ENCODE measurements at regions not wholly inside any gene's neighbourhood (a gene's known extent, or its start where the extent isn't known, plus 50 kb on each side); places are given as distances from the start of the nearest gene placed in this dataset.

GRCh38 chr20:24366336-24367004 lies 103.0 kb upstream of the SYNDIG1 start:
- no peak for DNase-seq (ENCODE audit: extremely low spot score)
- Histone ChIP-seq H3K27ac (replicated peaks in 1 of 4) (no peak overlapping the region), H3K4me1 (no peaks in the 10 kb centered on the region), H3K27me3 (no peaks in the 10 kb centered on the region), H3K4me3 (no peak overlapping the region), H3K9me3 (peaks cover 0 to 12% (median 4%) of the 10 kb centered on the region in 4 donors), H3K36me3 (no peaks in the 10 kb centered on the region)
- TF ChIP-seq EP300 (IDR thresholded peaks at IDR 0.05): no peak
- intact Hi-C loops (cut with DNase I): no loop called here
- WGBS: 83% methylated on average over 16 of the region's 16 CpGs

- no peaks in the 10 kb centered on the region for H3K36me3 ChIP-seq
- H3K4me3 ChIP-seq: no peak overlapping the region
- no peak for DNase-seq (ENCODE audit: extremely low spot score)
- H3K27ac ChIP-seq (replicated peaks in 1 of 4): no peak overlapping the region
- no peaks in the 10 kb centered on the region for H3K27me3 ChIP-seq
- H3K9me3 ChIP-seq: peaks cover 0 to 12% (median 5%) of the 10 kb centered on the region in 4 donors
- H3K4me1 ChIP-seq: no peaks in the 10 kb centered on the region
- TF ChIP-seq CTCF (IDR thresholded peaks at IDR 0.05) (no peak), EP300 (IDR thresholded peaks at IDR 0.05) (no peak), POLR2A (IDR thresholded peaks at IDR 0.05; ENCODE audit: low read depth) (no peak), POLR2AphosphoS5 (IDR thresholded peaks at IDR 0.05) (no peak)
- intact Hi-C loops (cut with DNase I): no loop called here
- WGBS: 86% methylated on average over 3 of the region's 3 CpGs
Observed at GRCh38 chr20:24365670-24366069, 103.8 kb upstream of the SYNDIG1 start.

GRCh38 chr20:24364482-24364881 lies 104.9 kb upstream of the SYNDIG1 start:
- DNase-seq (ENCODE audit: extremely low spot score): no peak
- no peak for TF ChIP-seq POLR2AphosphoS5 (IDR thresholded peaks at IDR 0.05)
- no peak for TF ChIP-seq POLR2A (IDR thresholded peaks at IDR 0.05; ENCODE audit: low read depth)
- TF ChIP-seq CTCF (IDR thresholded peaks at IDR 0.05): no peak
- no peak for TF ChIP-seq EP300 (IDR thresholded peaks at IDR 0.05)
- 45% methylated on average over 4 of the region's 4 CpGs for WGBS
- H3K27me3 ChIP-seq: no peaks in the 10 kb centered on the region
- H3K36me3 ChIP-seq: no peaks in the 10 kb centered on the region
- intact Hi-C loops (cut with DNase I): no loop called here
- no peaks in the 10 kb centered on the region for H3K4me1 ChIP-seq
- H3K27ac ChIP-seq (replicated peaks in 1 of 4): no peak overlapping the region
- no peak overlapping the region for H3K4me3 ChIP-seq
- H3K9me3 ChIP-seq: peaks cover 0 to 12% (median 5%) of the 10 kb centered on the region in 4 donors

GRCh38 chr20:24363031-24363430 lies 106.4 kb upstream of the SYNDIG1 start:
- over 99% methylated on average over 8 of the region's 8 CpGs for WGBS
- no peaks in the 10 kb centered on the region for H3K36me3 ChIP-seq
- no peak overlapping the region for H3K4me3 ChIP-seq
- no peak for DNase-seq (ENCODE audit: extremely low spot score)
- peaks cover 0 to 12% (median 5%) of the 10 kb centered on the region in 4 donors for H3K9me3 ChIP-seq
- H3K27me3 ChIP-seq: no peaks in the 10 kb centered on the region
- no peak for TF ChIP-seq POLR2A (IDR thresholded peaks at IDR 0.05; ENCODE audit: low read depth)
- TF ChIP-seq POLR2AphosphoS5 (IDR thresholded peaks at IDR 0.05): no peak
- TF ChIP-seq EP300 (IDR thresholded peaks at IDR 0.05): no peak
- TF ChIP-seq CTCF (IDR thresholded peaks at IDR 0.05): no peak
- H3K27ac ChIP-seq (replicated peaks in 1 of 4): no peak overlapping the region
- intact Hi-C loops (cut with DNase I): no loop called here
- no peaks in the 10 kb centered on the region for H3K4me1 ChIP-seq

- intact Hi-C loops (cut with DNase I): no loop called here
- Histone ChIP-seq H3K9me3 (peaks cover 0 to 12% (median 5%) of the 10 kb centered on the region in 4 donors), H3K27ac (replicated peaks in 1 of 4) (no peak overlapping the region), H3K27me3 (no peaks in the 10 kb centered on the region), H3K36me3 (no peaks in the 10 kb centered on the region), H3K4me1 (no peaks in the 10 kb centered on the region), H3K4me3 (no peak overlapping the region)
- TF ChIP-seq POLR2A (IDR thresholded peaks at IDR 0.05; ENCODE audit: low read depth) (no peak), EP300 (IDR thresholded peaks at IDR 0.05) (no peak), CTCF (IDR thresholded peaks at IDR 0.05) (no peak), POLR2AphosphoS5 (IDR thresholded peaks at IDR 0.05) (no peak)
- no peak for DNase-seq (ENCODE audit: extremely low spot score)
Observed at GRCh38 chr20:24362080-24362479, 107.3 kb upstream of the SYNDIG1 start.
